Embryonic facial prominence (tissue), 1 donor: ENCODE measurements at regions not wholly inside any gene's neighbourhood (a gene's known extent, or its start where the extent isn't known, plus 50 kb on each side); places are given as distances from the start of the nearest gene placed in this dataset.

Experiments used
- DNase-seq: peaks from one replicate; pipeline ENCODE4 v3.0.0-alpha.2; 2016; ENCODE audit errors: extremely low spot score

- no peak for DNase-seq
These were observed 1065.1 kb downstream of the SLITRK1 start for GRCh38 chr13:82817133-82817532.

GRCh38 chr13:82815791-82816190 lies 1066.5 kb downstream of the SLITRK1 start:
- no peak for DNase-seq

- DNase-seq, result no peak
These were observed 1078.9 kb downstream of the SLITRK1 start for GRCh38 chr13:82803341-82803740.

- no peak for DNase-seq
These were observed 1079.7 kb downstream of the SLITRK1 start for GRCh38 chr13:82802528-82802927.

- DNase-seq, result no peak
These were observed 1081.9 kb downstream of the SLITRK1 start for GRCh38 chr13:82800391-82800790.

GRCh38 chr13:82797876-82798275 lies 1084.4 kb downstream of the SLITRK1 start:
- no peak for DNase-seq

- no peak for DNase-seq
These were observed 1091.2 kb downstream of the SLITRK1 start for GRCh38 chr13:82791035-82791434.

- DNase-seq, result no peak
These were observed 1109.5 kb downstream of the SLITRK1 start for GRCh38 chr13:82772816-82773215.

GRCh38 chr13:82766732-82767321 lies 1115.4 kb downstream of the SLITRK1 start:
- no peak for DNase-seq

GRCh38 chr13:82758044-82758443 lies 1124.2 kb downstream of the SLITRK1 start:
- DNase-seq, result no peak

- DNase-seq, result no peak
These were observed 1131.1 kb downstream of the SLITRK1 start for GRCh38 chr13:82751206-82751605.

- no peak for DNase-seq
These were observed 1132.7 kb downstream of the SLITRK1 start for GRCh38 chr13:82749551-82749950.

GRCh38 chr13:82747958-82748357 lies 1134.3 kb downstream of the SLITRK1 start:
- DNase-seq, result no peak

GRCh38 chr13:82747291-82747690 lies 1135.0 kb downstream of the SLITRK1 start:
- DNase-seq, result no peak

GRCh38 chr13:82740442-82740841 lies 1141.8 kb downstream of the SLITRK1 start:
- no peak for DNase-seq

- no peak for DNase-seq
These were observed 1142.4 kb downstream of the SLITRK1 start for GRCh38 chr13:82739881-82740280.

- no peak for DNase-seq
These were observed 1152.9 kb downstream of the SLITRK1 start for GRCh38 chr13:82729401-82729800.

GRCh38 chr13:82720986-82721385 lies 1161.3 kb downstream of the SLITRK1 start:
- DNase-seq, result no peak

GRCh38 chr13:82719987-82720386 lies 1162.3 kb downstream of the SLITRK1 start:
- DNase-seq, result no peak

- DNase-seq, result no peak
These were observed 1165.0 kb downstream of the SLITRK1 start for GRCh38 chr13:82717249-82717648.

GRCh38 chr13:82713687-82714405 lies 1168.4 kb downstream of the SLITRK1 start:
- DNase-seq, result no peak

- no peak for DNase-seq
These were observed 1179.8 kb downstream of the SLITRK1 start for GRCh38 chr13:82702513-82702912.

- no peak for DNase-seq
These were observed 1181.3 kb downstream of the SLITRK1 start for GRCh38 chr13:82701020-82701419.

GRCh38 chr13:82698941-82699340 lies 1183.3 kb downstream of the SLITRK1 start:
- DNase-seq, result no peak
